Sigmoid colon (tissue), 4 donors: ENCODE measurements at regions not wholly inside any gene's neighbourhood (a gene's known extent, or its start where the extent isn't known, plus 50 kb on each side); places are given as distances from the start of the nearest gene placed in this dataset.

Experiments
- POLR2A ChIP-seq, 2 donors: fragments of 450-650 bp; IDR thresholded peaks; one replicate each; pipeline ENCODE4 v1.6.1; 2016; ENCODE audit warnings: antibody characterized with exemption in 2 of 2, mild to moderate bottlenecking in 2 of 2, moderate library complexity in 2 of 2
- POLR2AphosphoS5 ChIP-seq, 4 donors: sonication (generic); formaldehyde crosslinking; IDR thresholded peaks; one replicate each; pipeline ENCODE4 v1.6.1; 2017; ENCODE audit warnings: antibody characterized with exemption in 4 of 4
- TF ChIP-seq, protein P1 (sequence below), 4 experiments: fragments of 450-650 bp in 3 of 4; fragments of 200-600 bp in 1 of 4; IDR thresholded peaks; one replicate each; pipeline ENCODE4 v1.5.1; 2016 to 2019; ENCODE audit warnings: antibody characterized with exemption in 4 of 4, mild to moderate bottlenecking in 3 of 4, moderate library complexity in 2 of 4

DNA sequence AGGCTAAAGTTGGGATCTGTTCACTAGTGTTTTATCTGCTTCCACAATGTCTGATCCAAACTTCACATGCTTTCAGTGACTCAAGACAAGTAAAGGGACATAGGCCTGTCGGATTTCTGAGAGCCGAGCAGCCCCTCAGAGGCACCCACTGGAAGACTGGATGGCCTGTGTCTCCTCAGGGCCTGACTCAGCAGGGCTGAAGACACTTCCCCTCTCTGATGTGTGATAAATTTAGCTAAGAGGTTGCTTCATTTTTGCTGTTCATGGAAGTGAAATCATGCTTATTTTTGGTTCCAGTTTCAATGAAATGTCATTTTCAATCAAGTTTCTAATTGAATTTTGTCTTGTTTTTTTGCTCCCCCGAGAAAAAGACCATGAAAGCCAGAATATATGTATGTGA, 93.7 kb downstream of the MXRA5 start:
- TF ChIP-seq, protein P1, sequence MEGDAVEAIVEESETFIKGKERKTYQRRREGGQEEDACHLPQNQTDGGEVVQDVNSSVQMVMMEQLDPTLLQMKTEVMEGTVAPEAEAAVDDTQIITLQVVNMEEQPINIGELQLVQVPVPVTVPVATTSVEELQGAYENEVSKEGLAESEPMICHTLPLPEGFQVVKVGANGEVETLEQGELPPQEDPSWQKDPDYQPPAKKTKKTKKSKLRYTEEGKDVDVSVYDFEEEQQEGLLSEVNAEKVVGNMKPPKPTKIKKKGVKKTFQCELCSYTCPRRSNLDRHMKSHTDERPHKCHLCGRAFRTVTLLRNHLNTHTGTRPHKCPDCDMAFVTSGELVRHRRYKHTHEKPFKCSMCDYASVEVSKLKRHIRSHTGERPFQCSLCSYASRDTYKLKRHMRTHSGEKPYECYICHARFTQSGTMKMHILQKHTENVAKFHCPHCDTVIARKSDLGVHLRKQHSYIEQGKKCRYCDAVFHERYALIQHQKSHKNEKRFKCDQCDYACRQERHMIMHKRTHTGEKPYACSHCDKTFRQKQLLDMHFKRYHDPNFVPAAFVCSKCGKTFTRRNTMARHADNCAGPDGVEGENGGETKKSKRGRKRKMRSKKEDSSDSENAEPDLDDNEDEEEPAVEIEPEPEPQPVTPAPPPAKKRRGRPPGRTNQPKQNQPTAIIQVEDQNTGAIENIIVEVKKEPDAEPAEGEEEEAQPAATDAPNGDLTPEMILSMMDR (IDR thresholded peaks at IDR 0.05) = no peak
- TF ChIP-seq POLR2AphosphoS5 (IDR thresholded peaks at IDR 0.05) = no peak
- TF ChIP-seq POLR2A (IDR thresholded peaks at IDR 0.05) = no peak
